Transverse colon (tissue), 4 donors: ENCODE measurements at regions not wholly inside any gene's neighbourhood (a gene's known extent, or its start where the extent isn't known, plus 50 kb on each side); places are given as distances from the start of the nearest gene placed in this dataset.
A peak's percentile ranks its signal among the peaks of the same experiment; 100 is the strongest.

Experiments
- DNase-seq: peaks from one replicate; pipeline ENCODE4 v3.0.0-alpha.2; 2019
- H3K27ac ChIP-seq, 4 donors: fragments of 200-600 bp; sonication (generic); 2 replicates each; pipeline ENCODE4 v1.5.1; 2016 to 2018; ENCODE audit warnings: inconsistent platforms in 4 of 4
- H3K27me3 ChIP-seq: fragments of 200-600 bp; sonication (generic); 2 replicates; pipeline ENCODE4 v1.5.1; 2017; ENCODE audit warnings: inconsistent platforms
- H3K36me3 ChIP-seq, 4 donors: fragments of 200-600 bp; sonication (generic); 2 replicates each; pipeline ENCODE4 v1.5.1; 2017 to 2019; ENCODE audit warnings: inconsistent platforms in 4 of 4
- H3K4me1 ChIP-seq, 4 donors: fragments of 200-600 bp; sonication (generic); 2 replicates each; pipeline ENCODE4 v1.5.1; 2017 to 2020; ENCODE audit warnings: inconsistent platforms in 4 of 4
- H3K4me3 ChIP-seq, 4 donors: fragments of 200-600 bp; sonication (generic); 1 replicate in 1 of 4; 2 replicates in 3 of 4; pipeline versions ENCODE4 v1.5.1 to v1.6.1; 2017 to 2019; ENCODE audit warnings: inconsistent platforms in 4 of 4
- H3K9me3 ChIP-seq, 2 donors: fragments of 200-600 bp; sonication (generic); 2 replicates each; pipeline ENCODE4 v1.5.1; 2017 to 2019; ENCODE audit warnings: inconsistent platforms in 2 of 2
- EP300 ChIP-seq: sonication (generic); formaldehyde crosslinking; IDR thresholded peaks from one replicate; pipeline ENCODE4 v1.6.1; 2017; ENCODE audit warnings: antibody characterized with exemption, low read depth
- POLR2A ChIP-seq: fragments of 450-650 bp; IDR thresholded peaks from one replicate; pipeline ENCODE4 v1.6.1; 2016; ENCODE audit warnings: antibody characterized with exemption, mild to moderate bottlenecking, moderate library complexity
- POLR2AphosphoS5 ChIP-seq, 3 donors: sonication (generic); formaldehyde crosslinking; IDR thresholded peaks; one replicate each; pipeline ENCODE4 v1.6.1; 2016; ENCODE audit warnings: antibody characterized with exemption in 3 of 3
- WGBS, 2 donors: methylation state at CpG; one replicate each; pipeline ENCODE4 v1.1.5; 2018; ENCODE audit warnings: low coverage in 1 of 2; 5-methylcytosine and 5-hydroxymethylcytosine counted together
- in situ Hi-C, 4 donors: fragments of 200-750 bp; cut with MboI; loops; one replicate each; pipeline versions ENCODE4 v1.15.0 to v1.15.1; 2017; ENCODE audit warnings: low sequenced_read_pairs in 3 of 4, low pct_ligation_motif_present in 1 of 4, low pct_unique_long_range_greater_than_20kb in 1 of 4
- intact Hi-C: fragments of 100-400 bp; cut with DNase I; formaldehyde crosslinking; loops from one replicate; pipeline ENCODE4 v1.15.1; 2023; ENCODE audit warnings: low total_unique reads
- TF ChIP-seq, protein P1 (sequence below), 5 experiments: fragments of 200-600 bp in 3 of 5; fragments of 450-650 bp in 2 of 5; sonication (generic) in 3 of 5; IDR thresholded peaks; 1 replicate in 2 of 5; 2 replicates in 3 of 5; pipeline ENCODE4 v1.5.1; 2016 to 2017; ENCODE audit warnings: antibody characterized with exemption in 5 of 5, inconsistent platforms in 3 of 5, mild to moderate bottlenecking in 2 of 5, moderate library complexity in 1 of 5

GRCh38 chr14:38761033-38761432 lies 342.0 kb downstream of the SEC23A start:
- Histone ChIP-seq H3K4me1 (peaks cover 0 to 17% (median 4%) of the 10 kb centered on the region in 4 donors), H3K36me3 (no peaks in the 10 kb centered on the region), H3K27ac (peak overlapping the region in 1 of 4 donors; percentile 38), H3K9me3 (no peaks in the 10 kb centered on the region), H3K4me3 (no peak overlapping the region), H3K27me3 (no peaks in the 10 kb centered on the region)
- 47 to 48% methylated on average over 2 of the region's 2 CpGs for WGBS, 2 donors
- no peak for TF ChIP-seq EP300
- TF ChIP-seq POLR2AphosphoS5 (IDR thresholded peaks at IDR 0.05): no peak
- TF ChIP-seq, protein P1, sequence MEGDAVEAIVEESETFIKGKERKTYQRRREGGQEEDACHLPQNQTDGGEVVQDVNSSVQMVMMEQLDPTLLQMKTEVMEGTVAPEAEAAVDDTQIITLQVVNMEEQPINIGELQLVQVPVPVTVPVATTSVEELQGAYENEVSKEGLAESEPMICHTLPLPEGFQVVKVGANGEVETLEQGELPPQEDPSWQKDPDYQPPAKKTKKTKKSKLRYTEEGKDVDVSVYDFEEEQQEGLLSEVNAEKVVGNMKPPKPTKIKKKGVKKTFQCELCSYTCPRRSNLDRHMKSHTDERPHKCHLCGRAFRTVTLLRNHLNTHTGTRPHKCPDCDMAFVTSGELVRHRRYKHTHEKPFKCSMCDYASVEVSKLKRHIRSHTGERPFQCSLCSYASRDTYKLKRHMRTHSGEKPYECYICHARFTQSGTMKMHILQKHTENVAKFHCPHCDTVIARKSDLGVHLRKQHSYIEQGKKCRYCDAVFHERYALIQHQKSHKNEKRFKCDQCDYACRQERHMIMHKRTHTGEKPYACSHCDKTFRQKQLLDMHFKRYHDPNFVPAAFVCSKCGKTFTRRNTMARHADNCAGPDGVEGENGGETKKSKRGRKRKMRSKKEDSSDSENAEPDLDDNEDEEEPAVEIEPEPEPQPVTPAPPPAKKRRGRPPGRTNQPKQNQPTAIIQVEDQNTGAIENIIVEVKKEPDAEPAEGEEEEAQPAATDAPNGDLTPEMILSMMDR (IDR thresholded peaks at IDR 0.05): no peak
- no peak for TF ChIP-seq POLR2A
- in situ Hi-C loops (no loop called here), intact Hi-C loops (no loop called here)
- no peak for DNase-seq

DNA sequence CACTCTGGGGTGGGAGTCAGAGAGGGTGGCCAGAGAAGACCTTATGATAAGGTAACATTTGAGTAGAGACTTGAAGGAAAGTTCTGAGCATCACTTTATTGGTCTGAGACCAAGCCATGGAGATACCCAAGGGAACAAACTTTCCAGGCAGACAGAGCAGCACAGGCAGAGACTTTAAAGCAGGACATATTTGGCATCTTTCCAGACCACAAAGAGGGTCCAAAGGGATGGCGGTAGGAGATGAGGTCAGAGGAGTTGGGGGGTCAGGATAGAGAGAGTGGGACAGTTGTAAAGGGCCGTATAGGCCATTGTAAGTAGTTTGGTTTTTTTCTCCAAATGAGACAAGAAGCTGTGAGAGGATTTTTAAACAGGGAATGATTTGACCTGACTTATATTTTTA lies 344.4 kb downstream of the SEC23A start:
- Histone ChIP-seq H3K27me3 (no peaks in the 10 kb centered on the region), H3K9me3 (no peaks in the 10 kb centered on the region), H3K27ac (no peak overlapping the region), H3K4me3 (no peak overlapping the region), H3K4me1 (peaks cover 0 to 17% (median 4%) of the 10 kb centered on the region in 4 donors), H3K36me3 (no peaks in the 10 kb centered on the region)
- TF ChIP-seq, protein P1 (IDR thresholded peaks at IDR 0.05): no peak
- TF ChIP-seq POLR2A (no peak), POLR2AphosphoS5 (IDR thresholded peaks at IDR 0.05) (no peak), EP300 (no peak)
- WGBS, 2 donors: 46 to 67% methylated on average over 2 of the region's 2 CpGs
- DNase-seq: no peak
- in situ Hi-C loops: no loop called here
- intact Hi-C loops: no loop called here

- no peak overlapping the region for H3K27ac ChIP-seq
- 85 to 90% methylated on average over 3 of the region's 3 CpGs for WGBS, 2 donors
- no peaks in the 10 kb centered on the region for H3K27me3 ChIP-seq
- H3K36me3 ChIP-seq: no peaks in the 10 kb centered on the region
- H3K4me1 ChIP-seq: peaks cover 0 to 5% (median under 1%) of the 10 kb centered on the region in 4 donors
- in situ Hi-C loops (no loop called here), intact Hi-C loops (no loop called here)
- no peak overlapping the region for H3K4me3 ChIP-seq
- no peaks in the 10 kb centered on the region for H3K9me3 ChIP-seq
- no peak for TF ChIP-seq POLR2AphosphoS5 (IDR thresholded peaks at IDR 0.05)
- TF ChIP-seq POLR2A: no peak
- TF ChIP-seq, protein P1 (IDR thresholded peaks at IDR 0.05): no peak
- DNase-seq: no peak
These were observed 348.0 kb downstream of the SEC23A start for GRCh38 chr14:38755036-38755435.

DNA sequence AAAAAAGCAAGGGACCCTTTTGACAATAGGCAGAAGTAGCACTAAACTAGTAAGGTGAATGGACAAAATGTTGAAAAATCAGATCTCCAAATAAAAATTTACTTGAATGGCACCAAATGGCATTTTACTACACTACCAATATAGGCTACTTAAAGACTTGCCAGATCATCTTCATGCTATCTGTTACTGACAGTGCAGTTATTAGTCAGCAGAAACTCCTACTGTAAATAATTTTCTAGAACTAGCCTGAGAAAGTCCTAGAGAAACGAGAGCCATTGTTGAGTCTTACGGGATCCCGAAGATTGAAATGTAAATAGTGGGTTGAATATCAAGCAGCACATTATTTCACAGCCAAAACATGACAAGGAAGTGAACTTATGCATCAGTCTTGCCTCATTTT lies 350.3 kb downstream of the SEC23A start:
- Histone ChIP-seq H3K27ac (no peak overlapping the region), H3K9me3 (no peaks in the 10 kb centered on the region), H3K4me1 (peaks cover 0 to 8% (median 2%) of the 10 kb centered on the region in 4 donors), H3K4me3 (no peak overlapping the region), H3K27me3 (no peaks in the 10 kb centered on the region), H3K36me3 (no peaks in the 10 kb centered on the region)
- DNase-seq: no peak
- intact Hi-C loops: no loop called here
- TF ChIP-seq, protein P1 (IDR thresholded peaks at IDR 0.05): no peak
- TF ChIP-seq POLR2A: no peak
- no peak for TF ChIP-seq EP300
- no peak for TF ChIP-seq POLR2AphosphoS5 (IDR thresholded peaks at IDR 0.05)
- in situ Hi-C loops: no loop called here
- 71 to 79% methylated on average over 3 of the region's 3 CpGs for WGBS, 2 donors
